Brain microvascular endothelial cell (primary cell): ENCODE measurements at regions not wholly inside any gene's neighbourhood (a gene's known extent, or its start where the extent isn't known, plus 50 kb on each side); places are given as distances from the start of the nearest gene placed in this dataset.

Experiments used
- DNase-seq: peaks from one replicate; pipeline ENCODE4 v3.0.0-alpha.2; 2020
- H3K27ac ChIP-seq: fragments of 250-450 bp; sonication (Bioruptor Pico); 2 replicates; pipeline ENCODE4 v1.5.1; 2020; ENCODE audit warnings: mild to moderate bottlenecking, moderate library complexity
- H3K27me3 ChIP-seq: fragments of 250-450 bp; sonication (Bioruptor Pico); replicated peaks from 2 replicates; pipeline ENCODE4 v1.5.1; 2020; ENCODE audit warnings: mild to moderate bottlenecking
- H3K36me3 ChIP-seq: fragments of 250-450 bp; sonication (Bioruptor Pico); replicated peaks from 2 replicates; pipeline ENCODE4 v1.5.1; 2020; ENCODE audit warnings: mild to moderate bottlenecking
- H3K4me3 ChIP-seq: 2 replicates; pipeline ENCODE4 v1.5.1; 2011; ENCODE audit warnings: low read depth, mild to moderate bottlenecking, control low read depth, low read length, moderate library complexity
- CTCF ChIP-seq: IDR thresholded peaks from 2 replicates; pipeline ENCODE4 v1.5.1; 2011; ENCODE audit warnings: low read depth, mild to moderate bottlenecking, moderate library complexity, low read length, control low read depth, inconsistent platforms; ENCODE audit errors: missing control alignments
- in situ Hi-C: cut with HindIII; loops from 2 replicates; pipeline ENCODE4 v1.10.0; 2017; ENCODE audit warnings: low sequenced_read_pairs, low pct_ligation_motif_present

GRCh38 chr2:105634198-105634597 lies 110.5 kb upstream of the NCK2 start:
- in situ Hi-C loops = no loop called here
- no peaks in the 10 kb centered on the region for H3K36me3 ChIP-seq
- peaks cover 6% of the 10 kb centered on the region for H3K27me3 ChIP-seq
- no peak overlapping the region for H3K4me3 ChIP-seq
- H3K27ac ChIP-seq = no peak overlapping the region
- no peak for TF ChIP-seq CTCF
- no peak for DNase-seq

- Histone ChIP-seq H3K27ac (no peak overlapping the region), H3K36me3 (no peaks in the 10 kb centered on the region), H3K4me3 (no peak overlapping the region), H3K27me3 (peaks cover 6% of the 10 kb centered on the region)
- no peak for TF ChIP-seq CTCF
- in situ Hi-C loops = no loop called here
- DNase-seq = no peak
Observed at GRCh38 chr2:105631922-105632321, 112.8 kb upstream of the NCK2 start.

- no peak overlapping the region for H3K4me3 ChIP-seq
- no peak overlapping the region for H3K27ac ChIP-seq
- in situ Hi-C loops = no loop called here
- DNase-seq = no peak
- peaks cover 6% of the 10 kb centered on the region for H3K27me3 ChIP-seq
- TF ChIP-seq CTCF = no peak
- H3K36me3 ChIP-seq = no peaks in the 10 kb centered on the region
Observed at GRCh38 chr2:105631011-105631410, 113.7 kb upstream of the NCK2 start.

GRCh38 chr2:105629634-105630033 lies 115.1 kb upstream of the NCK2 start:
- in situ Hi-C loops = no loop called here
- Histone ChIP-seq H3K27ac (no peak overlapping the region), H3K4me3 (no peak overlapping the region), H3K36me3 (no peaks in the 10 kb centered on the region), H3K27me3 (peaks cover 5% of the 10 kb centered on the region)
- no peak for TF ChIP-seq CTCF
- no peak for DNase-seq

- Histone ChIP-seq H3K36me3 (no peaks in the 10 kb centered on the region), H3K4me3 (no peak overlapping the region), H3K27me3 (no peaks in the 10 kb centered on the region), H3K27ac (no peak overlapping the region)
- in situ Hi-C loops = no loop called here
- TF ChIP-seq CTCF = no peak
- no peak for DNase-seq
Observed at GRCh38 chr2:105627534-105627933, 117.2 kb upstream of the NCK2 start.

GRCh38 chr2:105626966-105627340 lies 117.8 kb upstream of the NCK2 start:
- Histone ChIP-seq H3K36me3 (no peaks in the 10 kb centered on the region), H3K4me3 (no peak overlapping the region), H3K27me3 (no peaks in the 10 kb centered on the region), H3K27ac (no peak overlapping the region)
- TF ChIP-seq CTCF = no peak
- DNase-seq = no peak
- in situ Hi-C loops = no loop called here
